Stimulated activated CD4-positive, alpha-beta T cell treated with anti-CD3 and anti-CD28 coated beads, Interleukin-15, amount 100 ng/mL, for 48 hours (primary cell): ENCODE measurements at regions not wholly inside any gene's neighbourhood (a gene's known extent, or its start where the extent isn't known, plus 50 kb on each side); places are given as distances from the start of the nearest gene placed in this dataset.

Source experiments
- DNase-seq, 2 donors: peaks; one replicate each; pipeline ENCODE4 v3.0.0-alpha.2; 2020; ENCODE audit warnings: low read depth in 2 of 2

DNA sequence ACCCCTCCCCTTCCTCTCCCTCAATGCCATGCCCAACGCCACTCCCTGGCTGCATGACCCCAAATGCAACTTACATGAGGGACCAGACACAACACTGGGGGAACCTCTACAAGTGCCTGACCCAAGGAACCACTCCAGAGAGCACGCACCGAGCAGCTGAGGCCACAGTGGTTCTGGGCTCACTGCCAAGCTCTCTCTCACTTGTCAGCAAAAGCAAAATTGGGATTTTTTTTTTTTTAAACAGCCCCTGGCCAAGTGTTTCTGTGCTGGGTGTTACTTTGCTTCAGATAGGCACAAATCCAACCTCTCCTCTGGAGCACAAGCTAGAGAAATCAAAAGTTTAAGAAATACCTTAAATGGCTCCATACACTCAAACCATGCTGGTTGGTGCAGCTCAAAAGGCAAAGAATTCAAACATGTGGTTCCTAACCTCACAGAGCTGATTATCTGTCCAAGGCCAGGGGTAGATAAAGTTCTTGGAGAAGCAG is 363.0 kb downstream of the SETD4 start:
- DNase-seq, result no peak

DNA sequence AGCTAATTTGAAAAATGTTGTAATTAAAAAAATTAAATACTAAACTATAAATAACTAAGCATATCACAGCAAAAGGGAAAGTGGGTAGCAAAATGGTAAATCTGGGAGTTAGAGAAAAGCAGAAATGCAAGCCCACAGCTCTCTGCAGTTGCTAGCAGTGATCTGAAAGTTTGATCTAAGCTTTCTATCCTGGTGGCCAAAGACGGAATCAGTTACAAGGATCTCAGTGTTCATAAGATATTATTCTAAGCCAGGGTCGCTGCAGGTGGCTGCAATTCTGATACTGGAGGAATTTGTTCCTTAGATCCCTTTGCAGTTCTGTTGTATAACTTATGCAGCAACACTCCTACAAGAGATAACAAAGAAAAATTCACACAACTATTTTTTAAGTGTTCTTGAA is 363.7 kb downstream of the SETD4 start:
- no peak for DNase-seq

DNA sequence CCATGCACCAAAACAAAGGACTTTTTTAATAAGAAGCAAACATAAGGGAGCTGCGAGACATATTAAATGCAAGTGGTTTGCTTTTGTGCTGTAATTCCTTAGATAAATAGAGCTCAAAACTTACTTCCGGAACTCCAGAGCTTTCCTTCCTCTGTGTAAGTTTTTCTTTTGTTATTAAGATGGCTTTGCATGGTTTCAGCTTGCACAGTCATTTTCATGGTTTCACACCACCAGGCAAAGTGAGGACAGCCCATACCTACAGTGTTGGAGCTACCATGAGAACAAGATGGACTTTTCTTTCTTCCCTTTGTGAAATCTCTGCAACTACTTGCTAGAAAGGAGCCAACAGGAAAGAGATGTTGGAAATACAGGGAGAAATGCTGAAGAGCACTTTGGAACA is 368.0 kb downstream of the SETD4 start:
- no peak for DNase-seq

DNA sequence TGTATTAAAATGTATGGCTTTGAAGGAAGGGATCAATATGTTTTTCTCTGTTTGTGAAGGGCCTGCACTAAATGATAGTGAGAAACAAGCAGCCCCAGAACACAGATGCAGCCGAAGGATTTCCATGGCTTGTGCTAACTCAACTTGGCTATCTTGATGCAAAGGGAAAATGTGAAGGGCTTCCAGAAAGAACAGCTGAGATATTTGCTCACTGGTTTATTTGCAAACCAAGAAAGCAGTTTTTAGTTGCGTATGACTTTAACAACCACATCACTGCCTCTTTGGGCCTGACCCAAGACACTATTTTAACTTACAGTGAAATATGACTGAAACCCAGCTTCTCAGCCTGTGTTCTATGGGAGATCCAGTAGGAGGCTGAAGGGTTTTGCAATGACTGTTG is 369.9 kb downstream of the SETD4 start:
- no peak for DNase-seq

DNA sequence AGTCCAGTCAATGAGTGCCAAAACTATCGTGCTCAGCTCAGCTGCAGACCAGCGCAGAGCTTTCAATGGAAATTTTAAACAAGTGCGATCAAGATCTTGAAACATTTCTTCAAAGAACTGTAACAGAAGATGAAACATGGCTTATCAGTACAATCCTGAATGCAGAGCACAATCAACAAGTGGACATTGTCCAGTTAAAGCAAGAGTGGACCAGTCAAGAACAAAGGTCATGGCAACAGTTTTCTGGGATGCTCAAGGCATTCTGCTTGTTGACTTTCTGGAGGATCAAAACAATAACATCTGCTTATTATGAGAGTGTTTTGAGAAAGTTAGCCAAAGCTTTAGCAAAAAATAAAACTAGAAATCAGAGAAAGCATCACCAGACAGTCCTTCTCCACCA is 374.2 kb downstream of the SETD4 start:
- DNase-seq, result no peak

DNA sequence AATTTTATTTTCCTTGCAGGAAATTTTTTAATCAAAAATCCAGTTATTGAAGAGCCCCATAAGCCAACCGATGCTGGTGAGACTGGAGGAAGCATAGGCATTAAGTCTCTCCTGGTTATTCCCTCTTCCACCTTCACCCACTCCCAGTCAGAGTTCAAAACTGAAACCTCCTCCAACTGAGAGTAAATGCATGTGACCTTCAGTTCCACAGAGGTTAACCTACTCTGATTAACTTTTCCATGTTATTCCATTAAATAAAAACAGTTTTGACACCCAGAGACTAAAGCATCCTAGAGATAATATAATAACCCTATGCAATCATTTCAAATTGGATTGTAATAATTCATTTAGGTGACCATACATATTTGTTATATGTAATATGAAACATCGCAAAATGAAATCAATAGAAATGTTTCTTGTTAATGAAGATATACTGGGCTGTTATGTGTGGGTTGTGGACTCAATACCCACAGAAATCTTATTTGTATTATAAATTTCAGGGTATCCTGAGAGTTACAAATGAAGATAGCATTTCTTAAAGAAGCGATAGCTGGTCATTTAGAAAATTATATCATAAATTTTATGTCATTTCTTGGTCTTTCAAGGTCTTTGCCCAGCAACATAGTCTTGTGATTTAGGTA is 376.5 kb downstream of the SETD4 start:
- no peak for DNase-seq

DNA sequence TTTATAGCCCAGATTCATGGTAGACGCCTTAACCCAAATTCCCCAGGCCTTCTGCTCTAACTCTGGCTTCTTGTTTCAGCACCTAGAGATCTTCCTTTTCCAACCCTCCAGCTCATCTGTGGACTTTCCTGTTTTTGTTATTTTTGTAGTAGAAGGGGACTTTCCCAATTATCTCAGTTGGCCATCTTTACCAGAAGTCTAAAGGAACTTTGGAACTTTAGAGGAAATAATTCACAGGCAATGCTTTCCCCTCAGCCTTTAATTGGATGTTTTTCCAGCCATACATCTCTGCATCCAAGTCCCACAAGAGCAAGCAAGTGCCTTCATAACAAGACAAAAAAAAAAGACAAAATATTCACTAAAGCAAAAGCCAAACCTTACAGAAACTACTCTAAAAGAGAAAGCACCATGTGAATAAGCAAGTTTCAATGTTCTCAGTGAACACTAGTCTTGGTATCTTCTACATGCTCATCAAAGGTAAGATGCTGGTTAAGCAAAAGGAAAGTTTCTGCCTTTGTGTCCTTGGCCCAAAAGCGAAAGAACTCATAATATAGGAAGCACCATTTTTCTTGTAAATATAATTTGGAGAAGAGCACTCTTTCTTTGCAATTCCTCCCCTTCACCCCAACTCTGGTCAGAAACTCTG is 377.3 kb downstream of the SETD4 start:
- DNase-seq, result no peak

DNA sequence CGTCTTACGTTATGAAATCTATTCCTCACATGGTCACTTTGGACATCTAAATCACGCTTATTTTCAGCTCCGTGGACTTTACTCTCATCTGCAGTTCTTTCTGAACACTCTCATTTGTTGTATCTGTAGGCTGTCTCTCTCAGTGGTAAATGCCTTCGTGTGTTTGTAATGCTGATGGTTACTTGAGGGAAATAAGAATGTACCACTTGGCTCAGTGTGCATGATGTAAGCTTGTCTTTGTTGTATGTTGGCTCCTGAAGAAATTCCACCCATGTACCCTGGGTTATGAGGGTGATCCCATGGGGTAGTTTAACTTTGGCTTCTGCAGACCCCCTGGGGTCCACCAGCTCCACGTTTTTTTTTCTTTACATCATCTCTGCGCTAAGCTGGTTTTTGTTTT is 378.4 kb downstream of the SETD4 start:
- DNase-seq, result no peak

DNA sequence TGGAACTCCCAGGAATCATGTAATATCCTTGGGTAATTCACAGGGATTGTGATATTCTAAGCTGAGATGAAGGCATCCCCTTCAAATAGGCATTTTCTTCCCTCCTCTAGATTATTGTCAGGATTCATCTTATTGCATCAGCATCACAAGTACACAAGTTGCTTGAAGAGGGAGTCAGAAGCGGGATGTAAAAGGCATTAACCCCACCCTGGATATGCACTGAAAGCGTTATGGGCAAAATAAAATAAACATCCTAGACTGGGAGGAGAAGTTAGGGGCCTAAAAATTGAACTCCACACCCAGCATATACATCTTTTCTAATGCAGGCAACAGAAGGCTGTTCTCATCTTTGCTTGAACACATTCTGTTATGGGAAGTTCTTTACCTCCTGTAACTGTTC is 381.2 kb downstream of the SETD4 start:
- no peak for DNase-seq

DNA sequence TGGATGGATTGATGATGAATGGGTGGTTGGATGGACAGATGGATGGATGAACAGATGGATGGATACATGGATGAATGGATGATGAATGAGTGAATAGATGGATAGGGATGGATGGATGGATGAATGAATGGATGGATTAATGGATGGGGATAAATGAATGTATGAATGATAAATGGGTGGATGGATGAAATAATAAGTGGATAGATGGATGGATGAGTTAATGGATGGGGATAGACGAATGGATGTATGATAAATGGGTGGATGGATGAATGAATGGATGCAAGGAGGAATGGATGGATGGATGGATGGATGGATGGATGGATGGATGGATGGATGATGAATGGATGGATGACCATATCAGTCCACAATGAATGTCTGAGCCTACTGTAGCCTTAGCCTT is 381.9 kb downstream of the SETD4 start:
- no peak for DNase-seq

DNA sequence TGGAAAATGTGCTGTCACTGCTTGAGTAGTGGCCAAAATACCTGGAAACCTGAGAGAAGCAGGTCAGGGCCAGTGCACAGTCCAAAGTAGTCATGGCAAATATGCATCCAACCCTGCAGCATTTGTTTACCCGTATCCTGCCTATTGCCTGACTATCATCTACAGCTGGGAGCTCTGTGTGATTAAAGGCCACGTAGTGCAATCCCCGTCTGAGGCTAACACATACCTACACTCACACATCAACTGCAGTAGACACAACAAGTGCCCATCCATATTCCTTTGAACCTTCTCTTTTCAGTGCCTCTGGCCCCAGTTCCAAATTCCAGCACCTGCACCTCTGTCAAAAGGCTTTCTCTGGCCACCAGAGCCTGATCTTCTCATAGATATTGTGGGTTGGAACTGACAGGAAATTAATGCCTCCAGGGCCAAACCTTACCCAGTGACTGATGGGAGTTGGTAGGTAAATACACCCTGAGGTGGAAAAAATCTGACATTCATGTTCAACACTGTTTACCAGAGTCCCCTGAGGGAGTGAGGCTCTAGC is 383.0 kb downstream of the SETD4 start:
- no peak for DNase-seq

DNA sequence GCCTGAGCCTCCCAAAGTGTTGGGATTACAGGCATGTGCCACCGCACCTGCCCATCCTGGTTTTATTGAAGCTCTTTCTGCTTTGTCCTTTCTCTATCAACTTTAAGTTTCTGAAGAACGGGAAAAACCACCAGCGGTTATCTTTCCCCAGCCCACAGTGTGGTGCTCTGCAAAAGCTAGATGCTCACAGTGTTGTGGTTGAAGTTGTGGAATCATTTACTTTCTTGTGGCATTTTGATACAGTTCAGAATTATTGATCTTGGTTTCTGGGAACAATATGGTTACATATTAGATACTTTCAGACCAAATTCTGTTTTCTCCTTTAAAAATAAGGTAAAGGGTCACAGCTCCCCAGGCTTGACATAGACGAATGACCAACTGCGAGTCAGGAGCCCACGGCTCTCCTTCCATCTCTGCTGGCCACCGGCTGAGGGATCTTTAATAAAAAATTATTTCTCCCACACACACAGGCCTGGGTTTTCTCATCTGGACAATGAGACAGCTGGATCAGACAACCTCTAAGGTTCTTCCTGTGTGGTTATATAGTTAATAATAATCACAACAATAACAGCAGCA is 385.3 kb downstream of the SETD4 start:
- DNase-seq, result no peak

DNA sequence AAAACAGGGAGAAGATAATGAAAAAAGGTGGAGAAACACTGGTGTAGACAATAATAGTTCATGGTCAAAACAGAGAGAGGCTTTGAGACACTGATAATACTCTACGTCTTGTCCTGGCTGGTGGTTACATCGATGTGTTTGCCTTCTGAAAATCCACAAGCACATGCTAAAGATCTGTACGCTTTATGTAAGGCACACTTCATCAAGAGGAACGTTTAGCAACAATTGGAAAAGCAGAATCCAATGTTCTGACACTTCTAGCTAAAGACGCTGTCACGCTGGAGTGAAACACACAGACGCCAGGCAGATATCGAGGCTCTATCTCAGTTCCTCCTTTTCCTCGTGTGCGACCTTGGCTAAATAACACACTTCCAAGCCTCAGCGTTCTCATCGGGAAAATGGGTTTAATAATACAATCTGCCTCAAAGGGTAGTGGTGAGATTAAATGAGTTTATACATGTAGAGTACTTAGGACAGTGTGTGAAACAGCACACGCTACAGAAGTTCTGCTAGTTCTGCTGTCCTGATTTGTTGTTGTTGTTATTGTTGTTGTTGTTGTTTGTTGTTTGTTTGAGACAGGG is 386.1 kb downstream of the SETD4 start:
- DNase-seq, result no peak

DNA sequence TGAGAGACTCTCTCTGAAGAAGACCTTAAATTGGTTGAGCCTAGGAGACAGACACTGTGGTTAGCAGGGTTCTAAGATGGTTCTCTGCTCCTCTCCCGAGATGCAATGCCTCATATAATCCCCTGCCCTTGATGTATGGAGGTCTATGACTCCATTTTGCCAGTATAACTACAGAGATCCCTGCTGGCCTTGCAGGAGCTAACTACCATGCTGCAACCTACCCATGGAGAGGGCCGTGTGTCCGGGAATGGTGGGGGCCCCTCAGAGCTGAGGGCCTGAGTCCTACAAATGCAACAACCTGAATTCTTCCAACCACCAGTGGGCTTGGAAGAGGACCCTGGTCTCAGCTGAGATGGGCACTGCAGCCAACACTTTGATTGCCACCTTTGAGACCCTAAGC is 388.0 kb downstream of the SETD4 start:
- no peak for DNase-seq

DNA sequence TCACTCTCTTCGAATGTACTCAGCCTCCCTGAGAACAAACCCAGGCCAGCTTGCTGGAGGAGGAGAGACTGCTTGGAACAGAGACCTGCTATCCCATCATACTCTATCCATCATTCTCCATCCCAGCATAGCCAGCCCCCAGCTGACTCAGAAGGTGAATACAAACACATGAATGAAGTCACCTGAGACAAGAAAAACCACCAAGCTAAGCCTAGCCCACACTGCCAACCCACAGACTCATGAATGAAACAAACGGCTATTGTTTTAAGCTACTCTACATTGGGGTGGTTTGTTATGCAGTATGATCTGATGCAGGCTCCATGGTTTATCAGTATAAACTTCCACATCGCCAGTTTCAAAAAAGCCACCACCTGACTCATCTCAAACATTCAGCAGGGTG is 395.6 kb downstream of the SETD4 start:
- DNase-seq, result peak in 1 of 2 donors; percentile 0

DNA sequence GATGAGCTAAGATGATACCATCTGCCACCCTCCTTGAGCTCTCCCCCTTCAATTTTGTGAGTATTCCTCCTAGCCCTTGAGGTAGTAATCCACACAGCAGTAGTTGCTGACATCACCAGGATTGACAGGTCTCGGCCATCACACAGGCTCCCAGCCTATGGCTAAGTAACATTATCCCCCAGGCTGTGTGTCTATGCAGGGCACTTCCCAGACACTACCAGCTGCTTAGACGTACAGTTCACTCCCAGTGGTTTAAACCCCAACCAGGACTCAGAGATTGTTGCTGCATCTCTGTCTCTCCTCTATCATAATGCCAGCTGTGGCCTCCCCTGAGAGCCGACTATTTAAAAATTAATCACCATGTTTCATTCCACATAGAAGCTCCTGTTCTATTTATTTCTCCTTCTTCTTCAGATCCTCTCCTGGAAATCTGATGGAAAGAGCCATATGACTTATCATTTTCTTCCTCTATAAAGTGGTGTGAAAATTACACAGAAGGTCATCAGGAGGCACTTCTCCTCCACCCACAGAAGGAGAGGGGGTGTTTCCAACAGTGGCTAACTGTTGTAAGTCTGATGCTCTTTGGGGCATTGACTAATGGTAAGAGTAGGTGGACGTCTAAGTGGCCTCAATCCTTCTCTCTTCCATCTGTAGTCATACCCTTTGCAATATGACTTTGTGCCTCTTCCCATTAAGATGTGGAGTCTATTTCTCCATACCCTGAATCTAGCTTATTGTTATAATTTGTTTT is 396.3 kb downstream of the SETD4 start:
- no peak for DNase-seq

DNA sequence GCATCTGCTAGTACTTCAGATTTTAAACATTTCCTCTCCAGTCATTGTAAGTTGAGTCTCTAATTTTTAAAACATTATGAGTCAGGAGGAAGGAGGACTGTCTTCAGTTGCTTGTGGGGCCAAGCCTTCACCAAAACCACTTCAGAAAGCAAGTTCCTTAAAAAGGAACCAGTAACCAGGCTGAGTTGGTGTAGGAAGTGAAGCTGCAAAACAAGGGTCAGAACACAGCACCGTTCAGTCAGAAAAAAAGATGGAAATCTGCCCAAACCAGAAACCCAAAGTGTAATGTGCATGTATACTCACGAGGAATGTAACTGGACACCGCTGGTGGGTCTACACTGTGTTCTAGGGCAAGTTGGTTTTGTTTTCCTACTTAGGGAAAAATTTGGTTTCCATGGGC is 402.1 kb downstream of the SETD4 start:
- DNase-seq, result no peak

DNA sequence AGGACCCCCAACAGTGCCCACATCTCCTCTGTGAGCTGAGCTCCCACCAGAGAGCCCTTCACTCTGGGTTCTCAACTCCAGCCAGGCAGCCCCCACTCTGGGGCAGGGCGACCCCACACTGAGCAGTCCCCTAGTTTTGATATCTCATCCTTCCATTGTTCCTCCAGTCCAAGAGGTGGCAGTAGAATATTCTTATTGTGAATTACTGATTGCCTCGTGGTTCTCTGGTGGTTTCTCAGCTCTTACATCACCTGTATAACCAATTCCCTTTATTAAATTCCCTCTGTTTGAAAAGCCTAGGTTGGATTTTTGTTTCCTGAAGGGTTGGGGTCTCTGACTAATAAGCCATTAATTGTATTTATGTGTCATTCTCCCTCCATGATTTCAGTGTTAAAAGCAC is 407.5 kb downstream of the SETD4 start:
- DNase-seq, result no peak

DNA sequence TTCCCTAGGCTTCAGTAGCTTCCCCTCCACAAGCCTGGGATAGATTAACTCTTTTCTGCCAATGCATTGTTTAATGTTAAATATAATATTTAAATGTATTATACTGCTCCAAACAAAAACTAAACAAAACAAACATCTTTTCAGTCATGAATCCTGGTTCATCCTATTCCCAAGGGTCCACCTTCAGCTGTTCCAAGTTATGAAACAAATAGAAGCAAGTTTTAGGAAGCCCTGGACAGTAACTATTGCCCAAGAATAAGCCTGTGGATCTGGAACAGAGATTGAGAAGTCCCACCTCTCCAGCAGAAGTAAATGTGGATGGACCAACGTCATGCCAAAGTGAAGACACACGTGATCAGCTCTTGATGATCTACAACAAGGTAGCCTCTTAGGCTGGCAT is 408.1 kb downstream of the SETD4 start:
- no peak for DNase-seq

DNA sequence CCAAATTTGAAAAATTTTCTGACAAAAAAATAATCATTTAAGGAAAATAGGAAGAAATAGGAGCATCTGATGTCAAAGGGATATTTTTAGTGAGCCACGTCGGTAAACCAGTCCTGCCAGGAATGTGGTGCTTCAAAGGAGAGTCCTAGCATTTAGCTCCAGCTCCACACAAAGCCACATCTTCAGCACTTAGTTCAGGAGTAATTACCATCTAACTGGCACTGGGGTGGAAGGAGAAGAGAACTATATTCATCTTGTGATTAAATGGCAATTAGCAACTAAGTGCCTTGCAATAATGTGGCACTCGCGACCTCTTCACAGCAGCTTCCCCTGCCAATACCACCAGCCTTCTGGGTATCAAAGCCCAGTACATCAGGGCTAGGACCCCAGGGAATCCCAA is 409.1 kb downstream of the SETD4 start:
- DNase-seq, result no peak

DNA sequence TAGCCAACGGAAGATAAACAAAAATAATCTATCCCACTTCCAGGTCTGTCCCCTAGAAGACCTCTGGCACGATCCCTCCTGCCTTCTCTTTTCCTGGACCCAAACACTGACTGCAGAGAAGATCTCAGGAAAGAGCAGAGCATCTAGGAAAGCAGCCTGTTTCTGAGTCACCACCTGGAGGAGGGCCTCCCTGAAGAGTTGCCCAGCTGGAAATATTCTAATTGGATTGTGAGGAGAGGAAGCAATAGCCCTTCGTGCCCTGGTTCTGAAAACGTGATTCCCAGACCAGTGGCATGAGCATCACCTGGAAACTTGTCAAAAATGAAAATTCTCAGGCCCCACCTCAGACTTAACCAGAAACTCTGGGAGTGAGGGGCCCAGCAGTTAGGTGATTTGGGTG is 411.1 kb downstream of the SETD4 start:
- DNase-seq, result no peak

DNA sequence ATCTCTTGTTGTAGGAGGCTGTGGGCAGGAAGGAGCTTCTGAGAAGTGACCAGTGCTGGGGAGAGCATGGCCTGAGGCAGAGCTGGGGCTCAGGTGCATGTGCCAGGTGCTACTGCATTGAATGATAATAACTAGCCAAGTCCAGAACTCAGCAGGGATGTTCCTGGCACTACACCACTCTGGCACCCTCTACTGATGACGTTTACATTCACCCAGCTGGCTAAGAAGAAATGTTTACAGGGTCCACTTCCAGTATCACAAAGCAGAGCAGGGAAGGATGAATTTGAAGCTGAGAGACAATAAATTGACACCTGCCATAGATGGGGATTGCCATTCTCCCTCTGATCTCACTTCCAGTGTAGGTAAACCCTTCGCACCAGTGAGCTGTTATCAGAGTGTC is 411.8 kb downstream of the SETD4 start:
- no peak for DNase-seq
